ENCODE measurements at regions not wholly inside any gene's neighbourhood (a gene's known extent, or its start where the extent isn't known, plus 50 kb on each side); places are given as distances from the start of the nearest gene placed in this dataset.
"Not testable (repeated sequence)": the region's sequence is repeated elsewhere in the genome, so short reads cannot be mapped to it uniquely, and the experiment has no call there.

GRCh38 chr11:33976495-33977199, 74.9 kb upstream of the CAPRIN1 start:
- no peak for TF ChIP-seq CTCF (IDR thresholded peaks at IDR 0.05; ENCODE audit: borderline replicate concordance)
- Histone ChIP-seq H3K27ac (replicated peaks) (no peak overlapping the region), H3K9me3 (replicated peaks) (no peaks in the 10 kb centered on the region), H3K4me3 (no peak overlapping the region), H3K27me3 (ENCODE audit: low read depth) (peaks cover 6% of the 10 kb centered on the region), H3K4me1 (no peaks in the 10 kb centered on the region), H3K36me3 (no peaks in the 10 kb centered on the region)
- intact Hi-C loops (cut with micrococcal nuclease) = no loop called here
- no peak for DNase-seq

DNA sequence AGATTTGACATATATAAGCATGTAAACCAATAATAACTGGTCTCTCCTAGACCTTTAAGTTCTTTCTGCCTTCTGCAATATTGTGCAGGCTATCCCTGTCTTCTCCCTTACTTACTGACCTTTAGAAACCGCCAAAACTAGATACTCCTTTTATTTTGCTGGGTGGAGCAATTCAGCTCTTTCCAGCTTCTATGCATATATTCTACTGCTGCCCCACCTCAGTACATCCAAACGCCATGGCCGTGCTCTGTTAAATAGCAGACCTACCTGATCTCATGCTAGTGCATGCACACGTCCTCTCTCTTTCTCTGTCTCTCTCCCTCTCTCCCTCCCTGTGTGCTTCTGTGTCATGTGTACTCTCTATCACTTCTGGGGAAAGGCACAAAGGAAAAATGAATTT, 76.7 kb upstream of the CAPRIN1 start:
- DNase-seq = no peak
- no peaks in the 10 kb centered on the region for H3K9me3 ChIP-seq (replicated peaks)
- intact Hi-C loops (cut with micrococcal nuclease) = loop anchor here (5.0 kb wide), 1 partner anchor 113 kb away; no protein-coding TSS in a partner anchor
- H3K36me3 ChIP-seq = no peaks in the 10 kb centered on the region
- peaks cover 6% of the 10 kb centered on the region for H3K27me3 ChIP-seq (ENCODE audit: low read depth)
- no peak overlapping the region for H3K27ac ChIP-seq (replicated peaks)
- no peaks in the 10 kb centered on the region for H3K4me1 ChIP-seq
- no peak for TF ChIP-seq CTCF (IDR thresholded peaks at IDR 0.05; ENCODE audit: borderline replicate concordance)
- no peak overlapping the region for H3K4me3 ChIP-seq

DNA sequence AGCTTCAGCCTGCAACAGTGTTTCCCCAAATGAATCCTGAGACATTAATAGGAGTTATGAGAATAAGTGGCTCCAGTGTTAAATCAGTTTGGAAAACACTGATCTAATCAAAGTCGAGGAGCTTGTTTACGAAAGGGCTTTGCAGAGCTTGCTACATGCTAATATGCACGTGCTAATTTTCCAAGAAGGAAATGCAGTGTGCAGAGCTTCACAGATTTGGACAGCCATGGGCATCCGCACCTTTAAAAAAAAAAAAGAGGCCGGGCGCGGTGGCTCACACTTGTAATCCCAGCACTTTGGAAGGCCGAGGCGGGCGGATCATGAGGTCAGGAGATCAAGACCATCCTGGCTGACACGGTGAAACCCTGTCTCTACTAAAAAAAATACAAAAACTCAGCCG, 79.7 kb upstream of the LMO2 start:
- H3K4me1 ChIP-seq; H3K27me3 ChIP-seq (ENCODE audit: low read depth); H3K4me3 ChIP-seq; H3K36me3 ChIP-seq; DNase-seq; H3K27ac ChIP-seq (replicated peaks); H3K9me3 ChIP-seq (replicated peaks): not testable (repeated sequence)
- intact Hi-C loops (cut with micrococcal nuclease) = loop anchor here (5.0 kb wide), 1 partner anchor 109 kb away; no protein-coding TSS in a partner anchor

GRCh38 chr11:33970984-33971466, 79.1 kb upstream of the LMO2 start:
- intact Hi-C loops (cut with micrococcal nuclease) = loop anchor here (5.0 kb wide), 1 partner anchor 109 kb away; no protein-coding TSS in a partner anchor
- Histone ChIP-seq H3K4me3 (no peak overlapping the region), H3K27ac (replicated peaks) (no peak overlapping the region), H3K27me3 (ENCODE audit: low read depth) (no peaks in the 10 kb centered on the region), H3K36me3 (no peaks in the 10 kb centered on the region), H3K4me1 (no peaks in the 10 kb centered on the region), H3K9me3 (replicated peaks) (no peaks in the 10 kb centered on the region)
- DNase-seq = no peak
- TF ChIP-seq CTCF (IDR thresholded peaks at IDR 0.05; ENCODE audit: borderline replicate concordance) = peak; percentile 77

- TF ChIP-seq CTCF (IDR thresholded peaks at IDR 0.05; ENCODE audit: borderline replicate concordance) = no peak
- intact Hi-C loops (cut with micrococcal nuclease) = no loop called here
- H3K9me3 ChIP-seq (replicated peaks) = no peaks in the 10 kb centered on the region
These were observed 75.6 kb upstream of the LMO2 start for GRCh38 chr11:33967451-33967850.

GRCh38 chr11:33965032-33965431, 73.2 kb upstream of the LMO2 start:
- H3K4me1 ChIP-seq = no peaks in the 10 kb centered on the region
- intact Hi-C loops (cut with micrococcal nuclease) = no loop called here
- no peak for TF ChIP-seq CTCF (IDR thresholded peaks at IDR 0.05; ENCODE audit: borderline replicate concordance)

More at GRCh38 chr11:33967451-33967850, 75.6 kb upstream of the LMO2 start:
- Histone ChIP-seq H3K4me3 (no peak overlapping the region), H3K27ac (replicated peaks) (no peak overlapping the region), H3K36me3 (no peaks in the 10 kb centered on the region), H3K4me1 (no peaks in the 10 kb centered on the region), H3K27me3 (ENCODE audit: low read depth) (no peaks in the 10 kb centered on the region)
- DNase-seq = no peak

More at GRCh38 chr11:33965032-33965431, 73.2 kb upstream of the LMO2 start:
- Histone ChIP-seq H3K36me3 (no peaks in the 10 kb centered on the region), H3K27me3 (ENCODE audit: low read depth) (no peaks in the 10 kb centered on the region), H3K4me3 (no peak overlapping the region), H3K9me3 (replicated peaks) (no peaks in the 10 kb centered on the region), H3K27ac (replicated peaks) (no peak overlapping the region)
- no peak for DNase-seq

All from left ventricle myocardium inferior (tissue), 1 donor.